ENCODE measurements at regions not wholly inside any gene's neighbourhood (a gene's known extent, or its start where the extent isn't known, plus 50 kb on each side); places are given as distances from the start of the nearest gene placed in this dataset.
"Not testable (repeated sequence)": the region's sequence is repeated elsewhere in the genome, so short reads cannot be mapped to it uniquely, and the experiment has no call there.

DNA sequence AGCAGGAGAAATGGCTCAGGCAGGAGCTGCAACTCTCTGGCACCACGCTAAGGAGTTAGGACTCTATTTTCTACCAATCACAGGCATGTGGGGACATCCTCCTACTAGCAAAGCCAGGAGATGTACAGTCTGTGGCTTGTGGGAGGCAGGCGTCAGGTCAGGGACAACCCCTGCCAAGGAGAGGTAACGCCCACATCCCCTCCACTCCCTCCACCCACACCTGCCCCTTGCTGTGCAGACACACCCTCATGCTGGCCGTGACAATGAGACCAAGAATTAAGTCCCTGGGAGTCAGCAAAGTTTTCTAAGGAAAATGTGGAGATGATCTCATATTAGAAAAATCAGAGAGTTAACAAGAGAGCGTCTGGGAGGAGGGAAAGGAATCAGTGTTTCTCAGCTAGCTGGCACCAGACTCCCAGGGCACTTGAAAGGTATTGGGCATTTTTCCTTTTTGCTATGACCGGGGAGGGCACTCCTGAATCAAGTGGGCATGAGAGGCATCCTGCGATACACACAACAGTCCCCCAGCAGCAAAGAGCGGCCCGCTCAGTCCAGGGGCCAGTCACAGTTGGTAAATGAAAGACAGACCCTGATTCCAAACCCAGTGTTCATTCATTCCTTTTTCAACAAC lies 87.3 kb upstream of the RPL38 start:
- no peaks in the 10 kb centered on the region for H3K9me3 Mint-ChIP-seq
- peaks cover 15% of the 10 kb centered on the region for H3K27me3 Mint-ChIP-seq
- no peak overlapping the region for H3K4me3 Mint-ChIP-seq
- no peaks in the 10 kb centered on the region for H3K36me3 Mint-ChIP-seq
- H3K4me1 Mint-ChIP-seq = no peaks in the 10 kb centered on the region
- H3K27ac Mint-ChIP-seq = no peak overlapping the region

DNA sequence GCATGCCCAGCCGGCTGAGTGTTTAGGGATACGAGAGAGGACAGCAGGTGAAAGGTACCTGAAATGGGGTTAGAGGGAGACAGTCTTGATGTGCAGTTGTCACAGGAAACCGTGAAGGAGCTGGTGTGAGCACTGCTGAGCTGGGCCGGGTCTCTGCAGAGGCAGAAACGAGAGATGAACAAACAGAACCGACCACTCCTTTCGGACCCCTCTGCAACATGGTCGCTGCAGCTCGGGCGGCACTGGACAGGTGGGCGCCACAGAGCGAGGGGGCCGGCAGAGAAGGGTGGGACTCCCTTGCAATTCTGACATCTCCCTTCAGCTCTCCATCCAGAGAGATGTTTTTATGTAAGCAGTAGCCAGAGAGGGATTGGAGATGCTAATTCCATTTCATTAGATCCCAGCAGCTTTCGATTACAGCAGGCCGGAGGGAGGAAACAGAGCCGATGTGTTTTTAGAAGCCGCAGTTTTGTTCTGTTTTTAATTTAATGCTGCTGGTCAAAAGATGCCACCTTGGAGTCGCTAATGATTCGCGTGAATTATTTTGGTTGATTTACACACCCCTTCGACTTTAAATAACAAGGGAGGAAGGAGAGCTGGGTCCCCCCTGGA lies 86.3 kb upstream of the RPL38 start:
- Mint-ChIP-seq H3K27ac (no peak overlapping the region), H3K36me3 (no peaks in the 10 kb centered on the region), H3K27me3 (peaks cover 15% of the 10 kb centered on the region), H3K4me1 (no peaks in the 10 kb centered on the region), H3K9me3 (peaks cover 0 to 4% (median 2%) of the 10 kb centered on the region in 3 donors), H3K4me3 (no peak overlapping the region)

DNA sequence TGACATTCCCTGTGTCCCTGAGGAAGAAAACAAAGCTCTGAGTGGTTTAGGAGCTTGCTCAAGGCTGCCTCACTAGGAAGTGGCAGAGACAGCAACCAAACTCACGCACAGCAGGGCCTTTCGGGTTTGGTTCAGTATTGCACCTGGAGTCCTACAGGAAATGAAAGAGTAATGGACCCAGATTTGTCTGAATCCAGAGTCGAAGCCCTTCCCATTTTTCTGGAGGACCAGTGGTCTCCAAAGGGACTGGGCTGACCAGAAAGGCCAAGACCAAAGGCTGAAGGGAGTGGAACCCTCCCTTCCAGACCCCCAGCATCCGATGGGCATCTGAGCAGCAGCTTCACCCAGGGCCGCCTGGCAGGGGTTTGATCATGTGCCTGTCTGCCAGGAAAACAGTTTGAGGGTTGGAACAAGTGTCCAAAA lies 85.5 kb upstream of the RPL38 start:
- Mint-ChIP-seq H3K27ac (no peak overlapping the region), H3K4me3 (no peak overlapping the region), H3K27me3 (peaks cover 15% of the 10 kb centered on the region), H3K4me1 (no peaks in the 10 kb centered on the region), H3K9me3 (peaks cover 0 to 4% (median 2%) of the 10 kb centered on the region in 3 donors), H3K36me3 (no peaks in the 10 kb centered on the region)

DNA sequence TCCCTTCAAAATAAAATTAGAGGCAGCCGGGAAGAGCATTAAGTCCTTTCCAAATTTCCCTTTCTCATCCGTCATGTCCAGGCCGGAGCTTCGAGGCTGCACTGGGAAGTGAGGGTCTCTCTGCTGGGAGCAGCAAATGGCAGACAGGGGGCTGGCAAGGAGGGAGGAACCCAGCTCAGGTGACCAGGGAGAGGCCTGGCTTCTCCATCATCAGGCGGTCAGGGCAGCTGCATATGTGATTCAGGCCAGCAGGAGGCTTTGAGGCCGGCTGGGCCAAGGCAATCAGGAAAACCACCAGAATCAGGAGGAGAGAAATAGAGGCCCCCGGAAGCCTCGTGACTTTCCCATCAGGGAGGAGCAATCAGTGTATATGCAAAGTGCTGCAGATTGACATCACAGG lies 85.0 kb upstream of the RPL38 start:
- H3K27me3 Mint-ChIP-seq = peaks cover 15% of the 10 kb centered on the region
- H3K9me3 Mint-ChIP-seq = peaks cover 0 to 4% (median 2%) of the 10 kb centered on the region in 3 donors
- no peaks in the 10 kb centered on the region for H3K36me3 Mint-ChIP-seq
- no peak overlapping the region for H3K27ac Mint-ChIP-seq
- no peaks in the 10 kb centered on the region for H3K4me1 Mint-ChIP-seq
- H3K4me3 Mint-ChIP-seq = no peak overlapping the region

DNA sequence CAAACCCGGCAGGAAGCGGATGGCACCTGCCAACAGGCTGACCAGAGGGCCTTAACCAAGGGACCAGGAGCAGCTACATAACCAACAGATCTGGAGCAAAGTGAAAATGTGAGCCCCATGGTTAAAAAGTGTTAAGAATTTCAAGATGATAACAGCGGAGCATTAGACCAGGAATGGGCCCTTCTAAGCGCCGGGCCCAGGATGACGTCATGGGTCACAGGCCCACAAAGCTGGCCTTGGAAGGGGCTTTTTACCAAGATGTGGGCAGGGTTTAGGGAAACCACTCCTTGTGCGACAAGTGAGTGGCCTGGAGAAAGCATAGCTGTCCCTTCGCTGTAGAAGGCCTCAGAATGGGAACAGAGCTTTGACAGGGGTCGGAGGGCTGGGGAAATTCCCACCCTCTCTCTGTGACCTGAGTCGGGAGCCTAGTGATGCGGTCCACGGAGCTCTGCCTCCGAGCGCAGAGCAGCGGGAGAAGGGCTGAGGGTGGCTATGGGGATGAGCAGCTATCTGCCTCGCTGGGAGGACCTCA lies 84.4 kb upstream of the RPL38 start:
- Mint-ChIP-seq H3K36me3 (no peaks in the 10 kb centered on the region), H3K4me1 (no peaks in the 10 kb centered on the region), H3K27me3 (peaks cover 15% of the 10 kb centered on the region), H3K27ac (no peak overlapping the region), H3K4me3 (no peak overlapping the region), H3K9me3 (peaks cover 0 to 4% (median 2%) of the 10 kb centered on the region in 3 donors)

DNA sequence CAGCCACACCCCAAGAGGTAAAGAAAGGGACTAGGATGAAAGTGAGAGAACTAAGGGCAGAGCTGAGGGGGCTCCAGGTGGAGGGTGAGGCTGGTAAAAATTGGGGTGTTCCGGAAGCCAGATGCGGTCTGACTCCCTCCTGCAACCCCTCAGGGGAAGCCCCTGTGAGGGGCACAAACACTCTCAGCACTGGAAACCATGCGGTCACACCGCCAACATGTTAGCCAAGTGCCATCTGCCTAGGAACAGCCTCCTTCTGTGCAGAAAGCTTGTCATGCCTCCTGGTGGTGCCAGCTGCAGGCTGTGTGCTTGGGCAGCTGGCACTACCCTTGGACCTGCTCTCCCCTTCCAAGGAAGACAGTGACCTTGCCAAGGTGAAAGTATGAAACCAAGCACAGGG lies 83.5 kb upstream of the RPL38 start:
- Mint-ChIP-seq H3K36me3 (no peaks in the 10 kb centered on the region), H3K4me3 (no peak overlapping the region), H3K9me3 (peaks cover 0 to 4% (median 2%) of the 10 kb centered on the region in 3 donors)

DNA sequence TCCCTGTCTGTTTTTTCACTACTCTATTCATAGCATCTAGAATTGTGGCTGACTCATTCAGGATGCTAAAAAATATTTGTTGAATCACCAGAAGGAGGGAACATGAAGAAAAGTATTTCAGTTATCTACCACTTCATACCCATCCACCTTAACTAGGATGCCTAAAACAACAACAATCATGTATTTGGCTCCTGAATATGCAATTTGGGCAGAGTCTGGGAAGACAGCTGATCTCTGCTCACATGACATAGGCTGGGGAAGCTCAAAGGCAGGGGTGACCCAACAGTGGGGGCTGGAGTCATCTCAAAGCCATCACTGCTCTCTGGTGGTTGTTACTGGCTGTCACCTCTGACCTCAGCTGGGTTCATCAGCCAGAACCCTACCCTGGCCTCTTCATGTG lies 80.1 kb upstream of the RPL38 start:
- H3K36me3 Mint-ChIP-seq = no peaks in the 10 kb centered on the region
- H3K4me3 Mint-ChIP-seq = no peak overlapping the region
- peak overlapping the region in 1 of 3 donors; percentile 59 for H3K27ac Mint-ChIP-seq
- H3K27me3 Mint-ChIP-seq = peaks cover 7% of the 10 kb centered on the region
- H3K4me1 Mint-ChIP-seq = no peaks in the 10 kb centered on the region
- H3K9me3 Mint-ChIP-seq = peaks cover 2 to 4% (median 2%) of the 10 kb centered on the region in 3 donors

More for the DNA sequence above, 83.5 kb upstream of the RPL38 start:
- H3K27ac Mint-ChIP-seq = no peak overlapping the region
- no peaks in the 10 kb centered on the region for H3K4me1 Mint-ChIP-seq
- peaks cover 16% of the 10 kb centered on the region for H3K27me3 Mint-ChIP-seq

DNA sequence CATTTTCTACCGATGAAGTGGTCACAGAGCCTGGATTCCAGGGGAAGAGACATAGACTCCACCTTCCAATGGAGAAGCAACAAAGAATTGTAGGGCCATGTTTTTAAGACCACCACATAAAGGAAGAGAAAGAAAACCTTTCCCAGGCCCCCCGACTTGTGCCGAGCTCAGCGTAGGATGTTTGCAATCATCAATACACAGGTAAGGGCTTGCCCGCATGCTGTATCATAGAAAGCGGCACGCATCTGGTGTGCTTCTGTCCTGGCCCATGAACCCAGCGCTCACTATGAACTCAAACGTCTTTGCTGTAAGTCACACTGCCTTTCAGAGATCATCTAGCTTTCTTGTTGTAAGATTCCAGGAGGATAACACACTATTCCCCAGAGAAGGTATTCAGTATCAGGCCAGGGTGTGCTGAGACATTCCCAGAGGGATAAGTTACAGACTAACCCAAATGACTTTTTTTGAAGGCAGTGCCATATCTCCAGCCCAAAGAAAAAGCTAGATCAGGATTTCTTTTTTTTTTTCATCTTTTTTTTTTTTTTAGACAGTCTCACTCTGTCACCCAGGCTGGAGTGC lies 79.5 kb upstream of the RPL38 start:
- no peaks in the 10 kb centered on the region for H3K36me3 Mint-ChIP-seq
- no peak overlapping the region for H3K4me3 Mint-ChIP-seq
- H3K27ac Mint-ChIP-seq = peak overlapping the region in 1 of 3 donors; percentile 59
- H3K27me3 Mint-ChIP-seq = peaks cover 4% of the 10 kb centered on the region
- H3K4me1 Mint-ChIP-seq = no peaks in the 10 kb centered on the region
- H3K9me3 Mint-ChIP-seq = peaks cover 2 to 4% (median 2%) of the 10 kb centered on the region in 3 donors

DNA sequence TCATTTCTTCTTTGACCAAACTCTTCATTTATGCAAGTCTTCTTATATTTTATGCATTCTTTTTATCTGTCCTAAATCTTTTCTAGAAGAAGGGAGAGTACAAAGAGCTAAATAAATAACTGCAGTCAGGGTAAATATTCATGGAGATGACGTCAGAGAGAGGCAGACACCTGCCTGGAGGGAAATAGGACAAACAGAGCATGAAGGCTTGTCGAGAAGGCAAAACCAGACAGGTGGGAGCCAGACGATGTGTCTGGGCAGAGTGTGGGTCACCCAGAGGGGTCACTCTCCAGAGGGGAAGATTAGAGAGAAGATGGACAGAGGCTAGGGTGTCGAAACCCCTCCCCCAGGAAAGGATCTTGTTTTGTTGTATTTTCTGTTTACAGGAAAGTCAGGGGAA lies 78.3 kb upstream of the RPL38 start:
- Mint-ChIP-seq H3K36me3 (no peaks in the 10 kb centered on the region), H3K4me1 (no peaks in the 10 kb centered on the region), H3K4me3 (no peak overlapping the region), H3K9me3 (peaks cover 2 to 4% (median 2%) of the 10 kb centered on the region in 3 donors), H3K27ac (no peak overlapping the region), H3K27me3 (peaks cover 7% of the 10 kb centered on the region)

DNA sequence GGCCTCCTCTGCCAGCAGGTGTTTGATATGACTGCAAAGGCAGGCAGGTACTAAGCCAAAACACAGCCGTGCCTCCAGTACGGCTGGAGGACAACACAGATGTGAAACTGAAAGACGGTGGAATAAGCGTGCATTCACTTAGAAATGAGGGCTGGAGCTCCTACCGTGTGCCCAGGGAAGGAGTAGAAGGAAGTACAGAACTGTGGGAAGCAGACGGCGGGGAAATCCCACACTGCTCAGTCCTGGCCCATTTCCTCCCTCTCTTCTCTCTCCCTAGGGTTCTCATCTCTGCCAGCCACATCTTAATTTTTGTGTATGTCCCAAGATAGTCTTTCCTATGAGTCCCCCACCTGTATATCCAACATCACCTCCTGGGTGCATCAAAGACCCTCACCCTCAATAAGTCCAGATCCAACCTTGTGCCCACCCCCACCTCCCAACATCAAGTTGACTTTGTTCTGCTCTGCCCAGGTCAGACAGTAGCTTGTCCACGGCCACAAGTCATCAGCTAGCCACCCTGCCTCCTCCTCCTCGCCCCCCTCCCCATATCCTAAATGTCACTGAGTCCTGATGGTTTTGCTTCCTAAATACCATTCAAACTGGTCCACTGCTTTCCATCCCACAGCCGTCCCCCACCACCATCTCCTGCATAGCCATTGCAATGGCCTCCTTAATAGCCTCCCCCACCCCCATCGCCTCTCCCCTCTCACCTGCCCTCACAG lies 77.1 kb upstream of the RPL38 start:
- Mint-ChIP-seq H3K27ac (no peak overlapping the region), H3K4me1 (no peaks in the 10 kb centered on the region), H3K27me3 (peaks cover 10% of the 10 kb centered on the region), H3K9me3 (peaks cover 2 to 3% (median 2%) of the 10 kb centered on the region in 3 donors), H3K4me3 (no peak overlapping the region), H3K36me3 (no peaks in the 10 kb centered on the region)

DNA sequence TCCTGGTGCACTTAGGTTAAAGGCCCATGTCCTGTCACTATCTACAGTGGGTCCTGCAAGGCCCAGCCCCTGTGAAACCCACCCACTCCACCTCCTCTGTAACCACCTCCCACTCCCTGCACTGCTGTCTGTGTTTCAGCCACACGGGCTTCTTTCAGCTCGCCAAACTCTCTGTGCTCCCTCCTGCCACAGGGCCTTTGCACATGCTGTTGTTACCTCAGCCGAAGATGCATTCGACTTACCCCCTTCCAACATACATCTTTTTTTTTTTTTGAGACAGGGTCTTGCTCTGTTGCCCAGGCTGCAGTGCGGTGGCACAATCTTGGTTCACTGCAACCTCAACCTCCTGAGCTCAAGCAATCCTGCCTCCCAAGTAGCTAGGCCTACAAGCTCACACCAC lies 76.5 kb upstream of the RPL38 start:
- Mint-ChIP-seq H3K9me3 (peaks cover 0 to 2% (median 0%) of the 10 kb centered on the region in 3 donors), H3K36me3 (no peaks in the 10 kb centered on the region), H3K27me3 (peaks cover 16% of the 10 kb centered on the region), H3K27ac (no peak overlapping the region), H3K4me1 (no peaks in the 10 kb centered on the region), H3K4me3 (no peak overlapping the region)

DNA sequence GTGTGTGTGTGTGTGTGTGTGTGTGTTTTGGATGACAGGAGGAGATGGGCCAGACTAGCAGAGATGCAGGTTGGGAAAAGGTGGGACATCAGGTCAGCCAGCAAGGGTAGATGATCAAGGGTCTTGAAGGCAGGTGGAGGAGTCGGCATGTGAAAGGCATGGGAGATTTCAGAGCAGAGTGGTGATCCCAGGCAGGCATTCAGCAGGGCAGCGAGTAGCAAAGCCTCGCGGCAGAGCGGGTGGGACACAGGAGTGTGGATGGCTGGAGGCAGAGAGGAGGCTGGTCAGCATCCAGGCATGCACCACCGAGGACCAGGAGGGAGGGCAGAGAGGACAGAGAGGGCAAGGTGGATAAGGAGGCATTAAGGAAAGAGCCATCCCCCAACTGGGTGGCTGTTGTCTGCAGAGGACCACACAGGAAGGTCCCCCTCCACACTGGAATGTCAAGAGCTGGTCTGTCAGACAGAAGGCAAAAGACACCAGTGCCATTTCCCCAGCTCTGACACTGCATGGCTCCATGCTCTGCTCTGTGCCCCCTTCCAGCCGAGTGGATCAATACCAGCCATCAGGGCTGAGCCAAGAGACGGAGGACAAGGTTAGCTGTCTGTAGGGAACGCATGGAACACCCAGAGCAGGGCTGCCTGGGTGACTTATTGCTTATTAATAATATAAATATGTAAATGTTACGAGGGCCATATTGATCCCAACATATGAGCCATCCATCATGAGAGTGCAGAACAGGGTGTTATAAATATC lies 74.8 kb upstream of the RPL38 start:
- H3K36me3 Mint-ChIP-seq = no peaks in the 10 kb centered on the region
- peaks cover 16% of the 10 kb centered on the region for H3K27me3 Mint-ChIP-seq
- no peak overlapping the region for H3K27ac Mint-ChIP-seq
- H3K4me1 Mint-ChIP-seq = no peaks in the 10 kb centered on the region
- no peak overlapping the region for H3K4me3 Mint-ChIP-seq
- peaks cover 0 to 2% (median 2%) of the 10 kb centered on the region in 3 donors for H3K9me3 Mint-ChIP-seq

DNA sequence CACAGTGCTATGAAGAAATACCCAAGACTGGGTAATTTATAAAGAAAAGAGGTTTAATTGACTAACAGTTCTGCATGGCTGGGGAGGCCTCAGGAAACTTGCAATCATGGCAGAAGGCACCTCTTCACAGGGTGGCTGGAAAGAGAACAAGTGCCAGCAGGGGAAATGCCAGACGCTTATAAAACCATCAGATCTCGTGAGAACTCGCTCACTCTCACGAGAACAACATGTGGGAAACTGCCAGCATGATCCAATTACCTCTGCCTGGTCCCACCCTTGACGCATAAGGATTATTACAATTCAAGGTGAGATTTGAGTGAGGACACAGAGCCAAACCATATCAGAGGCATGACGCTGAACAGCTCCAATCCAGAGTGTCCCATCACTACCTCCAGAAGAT lies 73.7 kb upstream of the RPL38 start:
- Mint-ChIP-seq H3K27me3 (peaks cover 26% of the 10 kb centered on the region), H3K27ac (peak overlapping the region in 1 of 3 donors; percentile 19)
- H3K4me3 Mint-ChIP-seq, H3K9me3 Mint-ChIP-seq, H3K36me3 Mint-ChIP-seq, H3K4me1 Mint-ChIP-seq: not testable (repeated sequence)

DNA sequence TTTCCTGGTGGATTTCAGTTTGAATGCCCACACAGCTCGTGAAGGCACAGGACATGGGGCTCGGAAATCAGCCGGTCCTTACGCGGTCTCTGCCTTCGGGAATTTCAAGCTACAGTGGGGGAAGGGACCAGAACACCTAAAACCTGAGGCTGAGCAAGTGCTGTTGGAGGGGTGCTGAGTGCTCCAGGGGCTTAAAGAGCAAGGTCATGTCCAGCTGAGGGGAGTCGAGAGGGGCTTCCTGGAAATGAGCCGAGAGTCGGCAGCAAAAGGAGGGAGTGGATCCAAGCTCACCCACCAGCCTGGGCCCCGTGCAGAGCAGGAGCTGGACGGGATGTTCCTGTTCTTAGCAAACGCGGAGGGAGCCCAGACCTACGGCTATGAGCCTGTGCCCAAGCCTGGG lies 73.2 kb upstream of the RPL38 start:
- peaks cover 0 to 2% (median 2%) of the 10 kb centered on the region in 3 donors for H3K9me3 Mint-ChIP-seq
- peak overlapping the region in 1 of 3 donors; percentile 19 for H3K27ac Mint-ChIP-seq
- peaks cover 26% of the 10 kb centered on the region for H3K27me3 Mint-ChIP-seq
- no peaks in the 10 kb centered on the region for H3K36me3 Mint-ChIP-seq
- H3K4me1 Mint-ChIP-seq = no peaks in the 10 kb centered on the region
- H3K4me3 Mint-ChIP-seq = no peak overlapping the region
